Calu3 (cell line): ENCODE measurements at regions not wholly inside any gene's neighbourhood (a gene's known extent, or its start where the extent isn't known, plus 50 kb on each side); places are given as distances from the start of the nearest gene placed in this dataset.

ENCODE experiments used
- BruUV-seq: library from RNA; stranded (reverse); fragments of 400-500 nt; replicated peaks from 2 replicates; lab custom pipeline; 2021; lab: Mats Ljungman, UMichigan
- CTCF ChIA-PET: fragments of 300-600 bp; sonication (Branson Sonifier 250); formaldehyde crosslinking; loops from one replicate; lab custom pipeline; 2022; ENCODE audit warnings: antibody characterized with exemption; lab: Charles Lee
- DNase-seq: peaks from one replicate; pipeline ENCODE4 v3.0.0; 2022
- H3K27ac Mint-ChIP-seq: one replicate; pipeline ENCODE4 v1.8.0; 2022; ENCODE audit warnings: mixed read lengths; ENCODE audit not compliant: unreplicated experiment
- H3K27me3 Mint-ChIP-seq: one replicate; pipeline ENCODE4 v1.8.0; 2022; ENCODE audit warnings: mixed read lengths; ENCODE audit not compliant: unreplicated experiment
- H3K36me3 Mint-ChIP-seq: one replicate; pipeline ENCODE4 v1.8.0; 2022; ENCODE audit warnings: mild to moderate bottlenecking, moderate library complexity, mixed read lengths; ENCODE audit not compliant: insufficient read depth, unreplicated experiment
- H3K4me1 Mint-ChIP-seq: one replicate; pipeline ENCODE4 v1.8.0; 2022; ENCODE audit warnings: mild to moderate bottlenecking, low read depth, mixed read lengths; ENCODE audit not compliant: unreplicated experiment
- H3K4me3 Mint-ChIP-seq: one replicate; pipeline ENCODE4 v1.8.0; 2022; ENCODE audit warnings: mild to moderate bottlenecking, low read depth, moderate library complexity, mixed read lengths; ENCODE audit not compliant: unreplicated experiment
- H3K9me3 Mint-ChIP-seq: one replicate; pipeline ENCODE4 v1.8.0; 2022; ENCODE audit warnings: low read depth, mixed read lengths; ENCODE audit not compliant: unreplicated experiment
- CTCF ChIP-seq: fragments of 200-600 bp; IDR thresholded peaks from one replicate; pipeline ENCODE4 v1.8.0; 2022; ENCODE audit warnings: antibody characterized with exemption; ENCODE audit not compliant: unreplicated experiment
- intact Hi-C: fragments of 100-400 bp; cut with micrococcal nuclease; formaldehyde crosslinking; loops from one replicate; pipeline ENCODE4 v1.10.0; 2022; ENCODE audit not compliant: unreplicated experiment

- intact Hi-C loops, result no loop called here
Measured at GRCh38 chr13:90258129-90258528, 1089.4 kb upstream of the MIR17HG start.

GRCh38 chr13:90261343-90261742 lies 1086.1 kb upstream of the MIR17HG start:
- Mint-ChIP-seq H3K27ac (no peak overlapping the region), H3K27me3 (no peaks in the 10 kb centered on the region), H3K9me3 (no peaks in the 10 kb centered on the region), H3K4me3 (no peak overlapping the region), H3K4me1 (no peaks in the 10 kb centered on the region), H3K36me3 (no peaks in the 10 kb centered on the region)
- DNase-seq, result no peak
- CTCF ChIA-PET, result no interaction called here
- no TSS peak for BruUV-seq
- TF ChIP-seq CTCF, result no peak
- intact Hi-C loops, result no loop called here

More at GRCh38 chr13:90258129-90258528, 1089.4 kb upstream of the MIR17HG start:
- Mint-ChIP-seq H3K4me1 (no peaks in the 10 kb centered on the region), H3K4me3 (no peak overlapping the region), H3K27me3 (no peaks in the 10 kb centered on the region), H3K9me3 (no peaks in the 10 kb centered on the region), H3K27ac (no peak overlapping the region), H3K36me3 (no peaks in the 10 kb centered on the region)
- no TSS peak for BruUV-seq
- DNase-seq, result no peak
- CTCF ChIA-PET, result no interaction called here
- no peak for TF ChIP-seq CTCF

- no peaks in the 10 kb centered on the region for H3K4me1 Mint-ChIP-seq
- CTCF ChIA-PET, result no interaction called here
- DNase-seq, result no peak
- H3K36me3 Mint-ChIP-seq, result no peaks in the 10 kb centered on the region
- no peak overlapping the region for H3K27ac Mint-ChIP-seq
- H3K9me3 Mint-ChIP-seq, result peaks cover 2% of the 10 kb centered on the region
- H3K4me3 Mint-ChIP-seq, result no peak overlapping the region
- H3K27me3 Mint-ChIP-seq, result no peaks in the 10 kb centered on the region
- no TSS peak for BruUV-seq
- intact Hi-C loops, result no loop called here
- TF ChIP-seq CTCF, result no peak
Measured at GRCh38 chr13:90270226-90270625, 1077.3 kb upstream of the MIR17HG start.

GRCh38 chr13:90272356-90272755 lies 1075.1 kb upstream of the MIR17HG start:
- no peak for DNase-seq
- TF ChIP-seq CTCF, result no peak
- H3K27ac Mint-ChIP-seq, result no peak overlapping the region
- H3K36me3 Mint-ChIP-seq, result no peaks in the 10 kb centered on the region
- H3K9me3 Mint-ChIP-seq, result peaks cover 2% of the 10 kb centered on the region
- H3K27me3 Mint-ChIP-seq, result no peaks in the 10 kb centered on the region
- H3K4me3 Mint-ChIP-seq, result no peak overlapping the region
- CTCF ChIA-PET, result no interaction called here
- H3K4me1 Mint-ChIP-seq, result no peaks in the 10 kb centered on the region
- intact Hi-C loops, result no loop called here
- BruUV-seq, result no TSS peak
